ENCODE measurements at regions not wholly inside any gene's neighbourhood (a gene's known extent, or its start where the extent isn't known, plus 50 kb on each side); places are given as distances from the start of the nearest gene placed in this dataset.

GRCh38 chr2:145095641-145096435, 575.9 kb upstream of the ZEB2 start:
- H3K4me1 Mint-ChIP-seq (ENCODE audit: insufficient read depth, unreplicated experiment) = peaks cover 35% of the 10 kb centered on the region
- no peak for TF ChIP-seq CTCF (IDR thresholded peaks at IDR 0.05; ENCODE audit: unreplicated experiment)
- H3K27ac Mint-ChIP-seq (ENCODE audit: low read depth, unreplicated experiment) = peak overlapping the region; percentile 57
- intact Hi-C loops (cut with micrococcal nuclease) = no loop called here
- H3K27me3 Mint-ChIP-seq (ENCODE audit: insufficient read depth, unreplicated experiment) = no peaks in the 10 kb centered on the region
- H3K4me3 Mint-ChIP-seq (ENCODE audit: unreplicated experiment) = no peak overlapping the region
- no TSS peak for BruUV-seq (replicated peaks)
- CTCF ChIA-PET = no interaction called here
- no peak for DNase-seq (ENCODE audit: unreplicated experiment)
- no peaks in the 10 kb centered on the region for H3K36me3 Mint-ChIP-seq (ENCODE audit: insufficient read depth, unreplicated experiment)
- POLR2A ChIA-PET = no interaction called here
- H3K9me3 Mint-ChIP-seq (ENCODE audit: unreplicated experiment) = no peaks in the 10 kb centered on the region

- Mint-ChIP-seq H3K4me1 (ENCODE audit: insufficient read depth, unreplicated experiment) (peaks cover 31% of the 10 kb centered on the region), H3K4me3 (ENCODE audit: unreplicated experiment) (no peak overlapping the region), H3K27me3 (ENCODE audit: insufficient read depth, unreplicated experiment) (no peaks in the 10 kb centered on the region), H3K9me3 (ENCODE audit: unreplicated experiment) (no peaks in the 10 kb centered on the region), H3K27ac (ENCODE audit: low read depth, unreplicated experiment) (no peak overlapping the region), H3K36me3 (ENCODE audit: insufficient read depth, unreplicated experiment) (no peaks in the 10 kb centered on the region)
- BruUV-seq (replicated peaks) = no TSS peak
- no peak for DNase-seq (ENCODE audit: unreplicated experiment)
- POLR2A ChIA-PET = no interaction called here
- CTCF ChIA-PET = no interaction called here
- intact Hi-C loops (cut with micrococcal nuclease) = no loop called here
- TF ChIP-seq CTCF (IDR thresholded peaks at IDR 0.05; ENCODE audit: unreplicated experiment) = no peak
Measured at GRCh38 chr2:145094370-145094769, 574.5 kb upstream of the ZEB2 start.

GRCh38 chr2:145091967-145092366, 572.0 kb upstream of the ZEB2 start:
- ChIA-PET CTCF (no interaction called here), POLR2A (no interaction called here)
- Mint-ChIP-seq H3K4me3 (ENCODE audit: unreplicated experiment) (no peak overlapping the region), H3K27me3 (ENCODE audit: insufficient read depth, unreplicated experiment) (no peaks in the 10 kb centered on the region), H3K4me1 (ENCODE audit: insufficient read depth, unreplicated experiment) (peaks cover 27% of the 10 kb centered on the region), H3K9me3 (ENCODE audit: unreplicated experiment) (no peaks in the 10 kb centered on the region), H3K36me3 (ENCODE audit: insufficient read depth, unreplicated experiment) (no peaks in the 10 kb centered on the region), H3K27ac (ENCODE audit: low read depth, unreplicated experiment) (no peak overlapping the region)
- peak; percentile 30 for DNase-seq (ENCODE audit: unreplicated experiment)
- intact Hi-C loops (cut with micrococcal nuclease) = no loop called here
- no peak for TF ChIP-seq CTCF (IDR thresholded peaks at IDR 0.05; ENCODE audit: unreplicated experiment)
- BruUV-seq (replicated peaks) = no TSS peak

- no peak overlapping the region for H3K4me3 Mint-ChIP-seq (ENCODE audit: unreplicated experiment)
- DNase-seq (ENCODE audit: unreplicated experiment) = peak; percentile 32
- no peak overlapping the region for H3K27ac Mint-ChIP-seq (ENCODE audit: low read depth, unreplicated experiment)
- no peaks in the 10 kb centered on the region for H3K27me3 Mint-ChIP-seq (ENCODE audit: insufficient read depth, unreplicated experiment)
- no TSS peak for BruUV-seq (replicated peaks)
- no peaks in the 10 kb centered on the region for H3K9me3 Mint-ChIP-seq (ENCODE audit: unreplicated experiment)
- no peaks in the 10 kb centered on the region for H3K36me3 Mint-ChIP-seq (ENCODE audit: insufficient read depth, unreplicated experiment)
- H3K4me1 Mint-ChIP-seq (ENCODE audit: insufficient read depth, unreplicated experiment) = peaks cover 18% of the 10 kb centered on the region
- TF ChIP-seq CTCF (IDR thresholded peaks at IDR 0.05; ENCODE audit: unreplicated experiment) = no peak
- POLR2A ChIA-PET = interaction anchor here (0.7 kb wide), 1 partner anchor 21 kb away, joined by 3 read pairs; no protein-coding TSS in a partner anchor
- intact Hi-C loops (cut with micrococcal nuclease) = no loop called here
- CTCF ChIA-PET = interaction anchor here (0.6 kb wide), 1 partner anchor 833 kb away, joined by 3 read pairs; no protein-coding TSS in a partner anchor
Measured at GRCh38 chr2:145090841-145091761, 571.2 kb upstream of the ZEB2 start.

Measured in MCF 10A (cell line).